ENCODE measurements at regions not wholly inside any gene's neighbourhood (a gene's known extent, or its start where the extent isn't known, plus 50 kb on each side); places are given as distances from the start of the nearest gene placed in this dataset.
"Not testable (repeated sequence)": the region's sequence is repeated elsewhere in the genome, so short reads cannot be mapped to it uniquely, and the experiment has no call there.

DNA sequence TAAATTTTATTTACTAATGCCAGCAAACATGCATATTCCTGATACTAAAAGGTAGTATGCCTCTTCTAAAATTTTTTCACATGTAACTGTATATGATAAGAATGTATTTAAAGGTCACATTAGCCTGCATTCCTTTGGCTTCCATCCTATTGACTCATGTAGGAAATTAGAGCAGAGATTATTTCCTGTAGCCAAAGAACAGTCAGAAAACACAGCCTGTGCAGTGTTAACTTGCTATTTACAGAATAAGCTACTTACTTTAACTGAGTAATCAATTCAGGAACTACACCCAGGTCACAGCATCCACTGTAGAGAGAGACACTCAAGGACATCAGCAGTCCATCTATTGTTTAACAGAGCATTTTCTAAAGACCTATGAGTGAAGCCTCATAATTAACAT, 154.5 kb upstream of the ADGRL4 start:
- no peak for DNase-seq (ENCODE audit: low spot score)
- TF ChIP-seq, protein P1, sequence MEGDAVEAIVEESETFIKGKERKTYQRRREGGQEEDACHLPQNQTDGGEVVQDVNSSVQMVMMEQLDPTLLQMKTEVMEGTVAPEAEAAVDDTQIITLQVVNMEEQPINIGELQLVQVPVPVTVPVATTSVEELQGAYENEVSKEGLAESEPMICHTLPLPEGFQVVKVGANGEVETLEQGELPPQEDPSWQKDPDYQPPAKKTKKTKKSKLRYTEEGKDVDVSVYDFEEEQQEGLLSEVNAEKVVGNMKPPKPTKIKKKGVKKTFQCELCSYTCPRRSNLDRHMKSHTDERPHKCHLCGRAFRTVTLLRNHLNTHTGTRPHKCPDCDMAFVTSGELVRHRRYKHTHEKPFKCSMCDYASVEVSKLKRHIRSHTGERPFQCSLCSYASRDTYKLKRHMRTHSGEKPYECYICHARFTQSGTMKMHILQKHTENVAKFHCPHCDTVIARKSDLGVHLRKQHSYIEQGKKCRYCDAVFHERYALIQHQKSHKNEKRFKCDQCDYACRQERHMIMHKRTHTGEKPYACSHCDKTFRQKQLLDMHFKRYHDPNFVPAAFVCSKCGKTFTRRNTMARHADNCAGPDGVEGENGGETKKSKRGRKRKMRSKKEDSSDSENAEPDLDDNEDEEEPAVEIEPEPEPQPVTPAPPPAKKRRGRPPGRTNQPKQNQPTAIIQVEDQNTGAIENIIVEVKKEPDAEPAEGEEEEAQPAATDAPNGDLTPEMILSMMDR (IDR thresholded peaks at IDR 0.05; ENCODE audit: extremely low read depth, insufficient read depth, missing control alignments), result no peak
- in situ Hi-C loops (cut with MboI; ENCODE audit: low pct_unique_long_range_greater_than_20kb, low sequenced_read_pairs, unreplicated experiment), result no loop called here

DNA sequence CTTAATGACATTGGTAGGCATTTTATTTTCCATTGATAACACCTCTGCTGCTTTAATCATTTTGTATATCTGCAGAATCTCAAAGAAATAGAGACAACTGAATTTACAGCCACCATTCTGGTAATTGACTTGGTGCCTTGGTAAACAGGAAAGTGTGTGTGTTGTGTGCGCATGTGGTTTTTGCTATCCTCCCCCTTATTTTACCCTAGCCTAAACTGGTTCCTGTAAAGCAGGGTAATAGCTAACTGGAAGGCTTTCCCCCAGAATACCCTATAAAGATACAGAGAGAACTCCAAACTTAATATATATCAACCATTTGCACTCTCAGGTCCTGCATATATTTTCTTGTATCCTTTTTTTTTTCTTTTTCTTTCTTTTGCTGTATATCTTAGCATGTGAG, 149.5 kb upstream of the ADGRL4 start:
- no peak for DNase-seq (ENCODE audit: low spot score)
- TF ChIP-seq, protein P1 (IDR thresholded peaks at IDR 0.05; ENCODE audit: extremely low read depth, insufficient read depth, missing control alignments), result no peak
- in situ Hi-C loops (cut with MboI; ENCODE audit: low pct_unique_long_range_greater_than_20kb, low sequenced_read_pairs, unreplicated experiment), result no loop called here

DNA sequence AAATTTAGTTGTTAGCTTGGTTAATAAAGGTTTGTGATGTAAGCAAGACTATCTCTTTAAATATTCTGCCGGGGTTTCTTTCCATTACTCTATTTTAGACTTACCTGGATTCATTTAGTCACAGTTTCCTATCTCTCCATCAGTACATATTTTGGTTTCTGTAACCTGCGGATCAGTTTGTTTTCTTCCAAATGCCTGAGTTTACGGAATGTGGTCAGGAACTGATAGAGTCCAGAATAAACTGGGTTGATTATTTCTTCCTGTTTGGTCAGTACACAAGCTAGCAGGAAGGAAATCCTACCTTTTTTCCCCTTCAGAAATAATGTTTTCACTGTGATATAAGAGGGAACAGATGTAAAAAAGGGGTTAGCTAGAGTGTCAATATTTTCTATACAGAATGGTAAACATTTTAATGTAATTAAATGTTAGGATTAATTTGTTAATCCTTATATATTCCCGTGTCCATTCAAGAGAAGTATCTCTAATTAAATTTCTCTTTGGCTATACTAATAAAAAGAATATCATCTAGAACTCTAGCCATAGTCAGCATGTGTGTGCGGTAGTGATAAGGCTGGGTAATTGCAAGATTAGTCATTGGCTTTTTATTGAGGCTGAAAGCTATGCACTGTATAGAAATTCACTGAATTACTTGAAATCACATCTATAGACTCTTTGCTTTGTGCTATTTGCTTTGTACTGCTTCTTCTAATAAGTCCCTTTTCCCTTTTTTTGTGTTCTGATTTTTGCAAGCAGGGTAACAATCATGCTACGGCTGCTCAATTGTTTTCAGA, 144.7 kb upstream of the ADGRL4 start:
- TF ChIP-seq, protein P1 (IDR thresholded peaks at IDR 0.05; ENCODE audit: extremely low read depth, insufficient read depth, missing control alignments), result no peak
- in situ Hi-C loops (cut with MboI; ENCODE audit: low pct_unique_long_range_greater_than_20kb, low sequenced_read_pairs, unreplicated experiment), result no loop called here
- no peak for DNase-seq (ENCODE audit: low spot score)

DNA sequence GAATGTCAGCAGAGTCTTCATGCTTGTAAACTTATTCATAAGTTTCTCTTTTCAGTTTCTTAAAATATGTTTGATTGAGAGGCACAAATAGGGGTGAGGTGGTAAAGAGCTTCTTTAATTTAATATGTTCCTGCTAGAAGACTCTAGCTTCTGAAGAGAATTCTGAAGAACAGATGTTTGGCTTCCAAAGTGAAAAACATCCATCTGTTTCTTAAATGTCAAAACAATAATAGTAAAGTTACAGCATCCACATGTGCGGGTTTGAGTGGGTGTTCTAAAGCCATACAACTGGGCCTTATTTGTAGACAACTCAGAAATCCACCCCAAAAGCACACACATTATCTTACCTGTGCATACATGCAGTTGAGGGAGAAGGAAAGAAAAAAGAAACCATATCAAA, 144.0 kb upstream of the ADGRL4 start:
- no peak for DNase-seq (ENCODE audit: low spot score)
- TF ChIP-seq, protein P1 (IDR thresholded peaks at IDR 0.05; ENCODE audit: extremely low read depth, insufficient read depth, missing control alignments), result no peak
- in situ Hi-C loops (cut with MboI; ENCODE audit: low pct_unique_long_range_greater_than_20kb, low sequenced_read_pairs, unreplicated experiment), result no loop called here

DNA sequence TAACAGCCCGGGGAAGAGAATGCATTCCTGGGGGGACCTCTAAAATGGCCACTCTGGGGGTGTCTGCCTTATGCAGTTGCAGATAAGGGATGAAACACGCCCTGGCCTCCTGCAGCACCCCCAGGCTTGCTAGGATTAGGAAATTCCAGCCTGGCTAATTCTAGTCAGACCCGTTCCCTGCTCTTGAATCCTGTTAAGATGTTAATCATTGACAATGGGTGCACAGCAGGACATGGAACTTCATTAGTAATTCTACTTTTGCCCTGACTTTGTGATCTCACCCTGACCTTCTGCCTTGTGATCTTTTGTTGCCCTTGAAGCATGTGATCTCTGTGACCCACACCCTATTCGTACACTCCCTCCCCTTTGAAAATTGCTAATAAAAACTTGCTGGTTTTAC, 131.7 kb upstream of the ADGRL4 start:
- DNase-seq (ENCODE audit: low spot score); in situ Hi-C loops (cut with MboI; ENCODE audit: low pct_unique_long_range_greater_than_20kb, low sequenced_read_pairs, unreplicated experiment): not testable (repeated sequence)

DNA sequence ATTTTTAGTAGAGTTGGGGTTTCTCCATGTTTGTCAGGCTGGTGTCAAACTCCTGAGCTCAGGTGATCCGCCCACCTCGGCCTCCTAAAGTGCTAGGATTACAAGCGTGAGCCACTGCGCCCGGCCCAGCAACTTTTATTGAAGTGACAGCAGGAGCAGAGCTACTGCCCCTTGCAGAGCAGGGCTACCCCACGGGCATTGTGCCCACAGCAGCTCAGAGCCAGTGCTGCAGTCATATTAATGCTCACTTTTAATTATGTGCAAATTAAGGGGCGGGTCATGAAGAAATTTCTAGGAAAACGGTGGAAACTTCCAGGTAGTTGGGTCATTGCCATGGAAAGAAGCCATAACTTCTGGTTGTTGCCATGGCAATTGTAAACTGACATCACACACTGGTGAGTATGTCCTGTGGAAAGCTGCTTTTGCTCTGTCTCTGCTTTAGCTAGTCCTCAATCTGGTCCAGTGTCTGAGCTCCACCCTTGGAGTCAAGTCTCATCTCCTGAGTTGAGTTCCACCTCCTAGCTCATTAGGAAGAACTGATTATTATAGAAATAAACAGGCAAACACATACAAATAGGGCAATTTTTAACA, 127.3 kb upstream of the ADGRL4 start:
- DNase-seq (ENCODE audit: low spot score), result no peak
- TF ChIP-seq, protein P1 (IDR thresholded peaks at IDR 0.05; ENCODE audit: extremely low read depth, insufficient read depth, missing control alignments), result no peak
- in situ Hi-C loops (cut with MboI; ENCODE audit: low pct_unique_long_range_greater_than_20kb, low sequenced_read_pairs, unreplicated experiment), result no loop called here

DNA sequence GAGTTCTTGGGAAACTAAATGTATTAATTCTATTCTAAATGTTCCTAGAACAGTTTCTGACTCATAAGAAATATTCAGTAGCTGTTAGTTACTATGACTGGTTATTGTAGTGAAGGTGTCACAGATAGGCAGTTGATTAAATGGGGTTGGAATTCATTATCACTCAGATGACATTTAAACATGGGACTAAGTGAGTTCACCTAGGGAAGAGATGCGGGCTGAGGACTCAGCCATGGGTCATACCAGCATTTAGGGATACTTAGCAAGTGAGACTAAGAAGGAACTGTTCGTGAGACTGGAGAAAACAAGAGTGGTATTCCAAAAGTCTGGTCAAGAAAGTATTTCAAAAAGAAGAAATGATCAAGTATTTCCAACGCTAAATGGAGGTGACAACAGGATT, 125.1 kb upstream of the ADGRL4 start:
- TF ChIP-seq, protein P1 (IDR thresholded peaks at IDR 0.05; ENCODE audit: extremely low read depth, insufficient read depth, missing control alignments), result no peak
- in situ Hi-C loops (cut with MboI; ENCODE audit: low pct_unique_long_range_greater_than_20kb, low sequenced_read_pairs, unreplicated experiment), result no loop called here
- no peak for DNase-seq (ENCODE audit: low spot score)

Data from GM13977 (cell line).